ENCODE measurements at regions not wholly inside any gene's neighbourhood (a gene's known extent, or its start where the extent isn't known, plus 50 kb on each side); places are given as distances from the start of the nearest gene placed in this dataset.

DNA sequence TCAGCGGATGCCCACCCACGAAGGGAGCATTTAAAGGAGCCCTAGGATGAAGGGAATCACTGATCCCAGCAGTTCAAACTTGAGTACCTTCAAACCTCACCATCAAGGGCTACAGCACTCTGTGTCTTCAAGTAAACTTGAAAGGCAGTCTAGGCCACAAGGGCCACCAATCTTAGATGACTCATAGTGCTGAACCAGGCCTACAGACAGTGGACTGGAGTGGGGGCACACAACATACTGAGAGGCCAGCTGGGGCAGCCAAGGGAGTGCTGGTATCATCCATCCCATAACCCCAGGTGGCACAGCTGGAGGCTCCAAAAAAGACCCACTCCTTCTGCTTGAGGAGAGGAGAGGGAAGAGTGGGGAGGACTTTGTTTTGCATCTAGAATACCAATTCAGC is 345.4 kb downstream of the DUSP10 start:
- DNase-seq (ENCODE audit: low read depth, low spot score) = no peak
- ChIA-PET CTCF (no interaction called here), POLR2A (no interaction called here)
- no peak overlapping the region for H3K4me3 ChIP-seq (ENCODE audit: low read depth, low read length)
- TF ChIP-seq, protein P1, sequence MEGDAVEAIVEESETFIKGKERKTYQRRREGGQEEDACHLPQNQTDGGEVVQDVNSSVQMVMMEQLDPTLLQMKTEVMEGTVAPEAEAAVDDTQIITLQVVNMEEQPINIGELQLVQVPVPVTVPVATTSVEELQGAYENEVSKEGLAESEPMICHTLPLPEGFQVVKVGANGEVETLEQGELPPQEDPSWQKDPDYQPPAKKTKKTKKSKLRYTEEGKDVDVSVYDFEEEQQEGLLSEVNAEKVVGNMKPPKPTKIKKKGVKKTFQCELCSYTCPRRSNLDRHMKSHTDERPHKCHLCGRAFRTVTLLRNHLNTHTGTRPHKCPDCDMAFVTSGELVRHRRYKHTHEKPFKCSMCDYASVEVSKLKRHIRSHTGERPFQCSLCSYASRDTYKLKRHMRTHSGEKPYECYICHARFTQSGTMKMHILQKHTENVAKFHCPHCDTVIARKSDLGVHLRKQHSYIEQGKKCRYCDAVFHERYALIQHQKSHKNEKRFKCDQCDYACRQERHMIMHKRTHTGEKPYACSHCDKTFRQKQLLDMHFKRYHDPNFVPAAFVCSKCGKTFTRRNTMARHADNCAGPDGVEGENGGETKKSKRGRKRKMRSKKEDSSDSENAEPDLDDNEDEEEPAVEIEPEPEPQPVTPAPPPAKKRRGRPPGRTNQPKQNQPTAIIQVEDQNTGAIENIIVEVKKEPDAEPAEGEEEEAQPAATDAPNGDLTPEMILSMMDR (IDR thresholded peaks at IDR 0.05; ENCODE audit: insufficient read depth, low read length, missing control alignments) = no peak

DNA sequence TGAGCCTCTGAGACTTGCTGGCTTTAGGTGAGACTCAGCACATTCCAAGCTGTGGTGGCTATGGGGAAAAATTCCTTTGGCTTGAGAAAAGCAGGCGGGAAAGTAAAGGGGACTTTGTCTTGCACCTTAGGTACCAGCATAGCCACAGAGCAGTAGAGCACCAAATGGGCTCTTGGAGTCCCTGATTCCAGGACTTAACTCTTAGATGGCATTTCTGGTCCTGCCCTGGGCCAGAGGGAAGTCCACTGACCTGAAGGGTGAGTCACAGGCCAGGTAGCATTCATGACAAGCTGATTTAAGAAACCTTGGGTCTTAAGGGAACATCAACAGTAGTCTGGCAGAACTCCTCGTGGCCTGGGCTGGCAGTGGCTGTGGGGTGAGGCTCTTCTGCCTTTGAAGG is 344.7 kb downstream of the DUSP10 start:
- ChIA-PET POLR2A (no interaction called here), CTCF (interaction anchor here (0.9 kb wide), 1 partner anchor 14 kb away, joined by 4 read pairs; no protein-coding TSS in a partner anchor)
- DNase-seq (ENCODE audit: low read depth, low spot score) = no peak
- TF ChIP-seq, protein P1 (IDR thresholded peaks at IDR 0.05; ENCODE audit: insufficient read depth, low read length, missing control alignments) = no peak
- H3K4me3 ChIP-seq (ENCODE audit: low read depth, low read length) = no peak overlapping the region

DNA sequence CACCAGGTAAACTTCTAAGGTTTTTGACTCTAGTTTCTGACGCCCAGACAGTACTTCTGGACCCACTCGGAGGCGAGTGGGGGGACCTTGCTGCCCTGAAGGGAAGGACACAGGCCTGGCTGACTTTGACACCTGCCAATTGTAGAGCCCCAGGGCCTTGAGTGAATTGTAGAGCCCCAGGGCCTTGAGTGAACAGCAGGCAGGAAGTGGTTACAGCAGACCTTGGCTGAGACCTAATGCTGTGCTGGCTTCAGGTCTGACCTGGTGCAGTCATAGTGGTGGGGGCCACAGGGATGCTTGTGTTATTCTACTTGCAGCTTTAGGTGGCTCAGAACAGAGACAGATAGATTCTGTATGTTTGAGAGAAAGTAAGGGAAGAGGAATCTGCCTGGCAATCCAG is 344.3 kb downstream of the DUSP10 start:
- no peak overlapping the region for H3K4me3 ChIP-seq (ENCODE audit: low read depth, low read length)
- TF ChIP-seq, protein P1 (IDR thresholded peaks at IDR 0.05; ENCODE audit: insufficient read depth, low read length, missing control alignments) = no peak
- no peak for DNase-seq (ENCODE audit: low read depth, low spot score)
- POLR2A ChIA-PET = no interaction called here
- CTCF ChIA-PET = interaction anchor here (0.8 to 0.9 kb wide), 2 partner anchors 14 to 21 kb away, joined by 3 to 4 read pairs; no protein-coding TSS in a partner anchor

DNA sequence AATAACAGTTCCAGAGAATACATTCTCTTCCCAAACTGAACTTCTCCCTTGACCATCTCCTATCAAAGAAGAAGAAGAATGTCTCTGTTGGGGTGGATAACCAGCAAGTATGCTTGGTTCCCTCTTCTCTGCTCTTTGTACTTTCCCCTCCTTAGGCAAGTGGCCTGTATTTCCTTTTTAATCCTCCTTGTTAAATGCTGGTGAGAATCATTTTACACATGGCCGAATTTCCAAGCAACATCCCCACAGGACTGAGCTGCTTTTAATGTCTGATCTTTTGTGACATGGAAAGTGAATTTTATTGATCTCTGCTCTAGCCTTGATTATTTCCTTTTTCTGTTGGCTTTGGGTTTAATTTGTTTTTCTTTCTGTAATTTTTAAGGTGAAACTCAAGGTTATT is 336.7 kb downstream of the DUSP10 start:
- TF ChIP-seq, protein P1 (IDR thresholded peaks at IDR 0.05; ENCODE audit: insufficient read depth, low read length, missing control alignments) = no peak
- ChIA-PET POLR2A (no interaction called here), CTCF (no interaction called here)
- H3K4me3 ChIP-seq (ENCODE audit: low read depth, low read length) = no peak overlapping the region
- no peak for DNase-seq (ENCODE audit: low read depth, low spot score)

DNA sequence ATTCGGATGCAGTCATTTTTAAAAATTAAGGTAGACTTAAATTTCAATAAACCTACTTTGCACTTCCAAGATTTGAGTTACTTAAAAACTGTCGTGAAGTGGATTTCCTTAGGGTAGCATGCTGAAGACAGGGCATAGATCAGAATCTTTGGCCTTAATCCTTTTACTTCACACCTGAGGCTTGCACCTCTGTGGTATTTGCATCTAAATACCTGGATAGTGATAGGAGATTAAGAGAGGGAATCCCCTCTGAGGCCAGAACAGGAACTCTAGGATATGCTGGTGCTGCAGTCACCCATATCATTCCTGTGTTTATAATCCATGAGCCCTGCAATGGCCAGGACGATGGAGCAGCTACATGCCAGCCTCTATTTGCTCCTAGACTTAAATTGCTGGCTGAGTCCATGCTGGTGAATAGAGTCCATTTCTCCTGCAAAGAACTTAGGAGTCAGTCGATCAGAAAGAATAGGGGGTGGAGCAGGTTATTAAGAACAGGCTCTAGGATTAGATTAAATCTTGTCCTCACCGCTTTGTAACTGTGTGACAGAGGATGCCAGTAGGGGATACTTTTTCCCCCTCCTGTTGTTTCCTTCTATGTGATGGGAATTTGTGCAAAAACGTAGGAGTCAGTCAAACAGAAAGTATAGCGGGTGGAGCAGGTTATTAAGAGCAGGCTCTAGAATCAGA is 333.6 kb downstream of the DUSP10 start:
- no peak for DNase-seq (ENCODE audit: low read depth, low spot score)
- CTCF ChIA-PET = interaction anchor here (1.0 to 1.3 kb wide), 2 partner anchors 14 to 144 kb away, joined by 3 read pairs; no protein-coding TSS in a partner anchor
- POLR2A ChIA-PET = no interaction called here
- TF ChIP-seq, protein P1 (IDR thresholded peaks at IDR 0.05; ENCODE audit: insufficient read depth, low read length, missing control alignments) = no peak
- H3K4me3 ChIP-seq (ENCODE audit: low read depth, low read length) = no peak overlapping the region

DNA sequence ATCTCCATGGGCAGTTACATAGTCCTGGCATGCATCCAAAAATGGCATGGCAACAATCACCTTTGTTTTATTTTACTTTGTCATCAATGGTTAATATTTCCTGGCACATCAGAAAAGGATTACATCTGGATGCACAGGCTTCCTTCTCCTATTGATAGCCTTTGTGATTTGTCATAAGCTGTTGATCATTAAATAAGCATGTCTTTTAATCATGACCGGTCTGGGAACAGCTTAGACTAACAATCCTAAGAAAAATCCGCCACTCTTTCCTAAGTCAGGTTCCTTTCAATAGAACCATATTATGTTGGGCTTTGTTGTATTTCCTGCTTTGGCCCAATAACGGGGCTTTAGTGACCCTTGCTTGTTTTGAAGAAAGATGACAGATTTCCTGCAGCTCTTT is 330.6 kb downstream of the DUSP10 start:
- DNase-seq (ENCODE audit: low read depth, low spot score) = no peak
- ChIA-PET POLR2A (no interaction called here), CTCF (interaction anchor here (1.2 to 1.6 kb wide), 3 partner anchors 14 to 18 kb away, joined by 3 to 4 read pairs (median 3); no protein-coding TSS in a partner anchor)
- no peak overlapping the region for H3K4me3 ChIP-seq (ENCODE audit: low read depth, low read length)
- TF ChIP-seq, protein P1 (IDR thresholded peaks at IDR 0.05; ENCODE audit: insufficient read depth, low read length, missing control alignments) = no peak

All from AG04449 (cell line).